MM.1S (cell line): ENCODE measurements at regions not wholly inside any gene's neighbourhood (a gene's known extent, or its start where the extent isn't known, plus 50 kb on each side); places are given as distances from the start of the nearest gene placed in this dataset.

Experiments used
- DNase-seq: peaks from one replicate; pipeline ENCODE4 v3.0.0-alpha.2; 2015
- H2AFZ ChIP-seq: fragments of 300-600 bp; sonication (generic); 2 replicates; pipeline ENCODE4 v1.6.0; 2016; ENCODE audit warnings: antibody characterized with exemption, low read length
- H3F3A ChIP-seq: fragments of 300-600 bp; sonication (generic); 2 replicates; pipeline ENCODE4 v1.6.1; 2016; ENCODE audit warnings: mild to moderate bottlenecking, antibody characterized with exemption, low read length, moderate library complexity, mixed read lengths; ENCODE audit not compliant: insufficient read depth
- H3K27ac ChIP-seq: fragments of 300-600 bp; sonication (generic); 2 replicates; pipeline ENCODE4 v1.5.1; 2016; ENCODE audit warnings: mild to moderate bottlenecking, low read length
- H3K27me3 ChIP-seq: fragments of 300-600 bp; sonication (generic); replicated peaks from 2 replicates; pipeline ENCODE4 v1.6.0; 2016; ENCODE audit warnings: low read length; ENCODE audit not compliant: insufficient read depth
- H3K36me3 ChIP-seq: fragments of 300-600 bp; sonication (generic); replicated peaks from 2 replicates; pipeline ENCODE4 v1.6.1; 2016; ENCODE audit warnings: mild to moderate bottlenecking, low read length, mixed read lengths; ENCODE audit not compliant: insufficient read depth
- H3K4me1 ChIP-seq: fragments of 300-600 bp; sonication (generic); 2 replicates; pipeline ENCODE4 v1.6.1; 2016; ENCODE audit warnings: low read length, mixed read lengths
- H3K4me2 ChIP-seq: fragments of 300-600 bp; sonication (generic); 2 replicates; pipeline ENCODE4 v1.6.0; 2016; ENCODE audit warnings: low read depth, low read length
- H3K4me3 ChIP-seq: fragments of 300-600 bp; sonication (generic); 2 replicates; pipeline ENCODE4 v1.5.1; 2016; ENCODE audit warnings: low read length, mixed read lengths
- H3K79me2 ChIP-seq: fragments of 300-600 bp; sonication (generic); 2 replicates; pipeline ENCODE4 v1.6.1; 2016; ENCODE audit warnings: mixed run types, low read length, mixed read lengths
- H3K9ac ChIP-seq: fragments of 300-600 bp; sonication (generic); 2 replicates; pipeline ENCODE4 v1.6.1; 2016; ENCODE audit warnings: low read length, mixed read lengths
- H3K9me2 ChIP-seq: fragments of 300-600 bp; sonication (generic); replicated peaks from 2 replicates; pipeline ENCODE4 v1.6.1; 2016; ENCODE audit warnings: mild to moderate bottlenecking, low read length, mixed read lengths; ENCODE audit not compliant: insufficient read depth
- H3K9me3 ChIP-seq: fragments of 300-600 bp; sonication (generic); replicated peaks from 2 replicates; pipeline ENCODE4 v1.6.1; 2016; ENCODE audit warnings: mild to moderate bottlenecking, low read length, mixed read lengths; ENCODE audit not compliant: insufficient read depth
- H4K20me1 ChIP-seq: fragments of 300-600 bp; sonication (generic); 2 replicates; pipeline ENCODE4 v1.6.1; 2016; ENCODE audit warnings: mild to moderate bottlenecking, low read length, moderate library complexity, mixed read lengths; ENCODE audit not compliant: insufficient read depth
- EZH2 ChIP-seq: fragments of 300-600 bp; sonication (generic); optimal IDR thresholded peaks from 2 replicates; pipeline ENCODE3; 2017; ENCODE audit warnings: low read depth, mild to moderate bottlenecking, antibody characterized with exemption, low read length, mixed read lengths
- EZH2phosphoT487 ChIP-seq: fragments of 300-600 bp; sonication (generic); IDR thresholded peaks from 2 replicates; pipeline ENCODE4 v1.6.1; 2018; ENCODE audit warnings: antibody characterized with exemption, low read length
- TF ChIP-seq, protein P1 (sequence below): fragments of 300-600 bp; sonication (generic); IDR thresholded peaks from 2 replicates; pipeline ENCODE4 v1.5.1; 2016; ENCODE audit warnings: antibody characterized with exemption, low read length, mixed read lengths

DNA sequence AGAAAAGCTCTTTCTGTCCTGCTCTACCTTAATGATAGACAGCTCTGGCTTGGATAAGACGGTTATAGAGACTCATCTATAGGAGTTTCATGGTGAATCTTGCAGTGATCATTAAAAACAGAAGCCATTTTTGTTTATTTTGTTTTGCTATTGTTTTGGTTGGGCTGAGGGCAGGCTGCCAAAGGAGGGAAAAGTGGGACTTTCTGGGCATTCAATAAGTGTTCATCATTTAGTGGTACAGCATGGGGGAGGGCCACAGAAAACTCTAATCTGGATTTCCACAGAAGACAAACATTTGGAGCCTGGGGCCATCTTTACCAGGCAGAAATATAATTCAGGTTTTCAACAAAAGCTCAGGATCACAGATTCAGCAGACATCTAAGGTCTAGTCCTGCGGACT, 62.4 kb upstream of the EFEMP1 start:
- no peaks in the 10 kb centered on the region for H4K20me1 ChIP-seq
- H3F3A ChIP-seq: no peaks in the 10 kb centered on the region
- H3K4me1 ChIP-seq: peaks cover 12% of the 10 kb centered on the region
- no peak overlapping the region for H3K9ac ChIP-seq
- DNase-seq: no peak
- H2AFZ ChIP-seq: no peak overlapping the region
- no peak overlapping the region for H3K4me2 ChIP-seq
- H3K27ac ChIP-seq: no peak overlapping the region
- no peaks in the 10 kb centered on the region for H3K27me3 ChIP-seq
- no peaks in the 10 kb centered on the region for H3K36me3 ChIP-seq
- H3K4me3 ChIP-seq: no peak overlapping the region
- no peak for TF ChIP-seq EZH2
- TF ChIP-seq EZH2phosphoT487: no peak
- TF ChIP-seq, protein P1, sequence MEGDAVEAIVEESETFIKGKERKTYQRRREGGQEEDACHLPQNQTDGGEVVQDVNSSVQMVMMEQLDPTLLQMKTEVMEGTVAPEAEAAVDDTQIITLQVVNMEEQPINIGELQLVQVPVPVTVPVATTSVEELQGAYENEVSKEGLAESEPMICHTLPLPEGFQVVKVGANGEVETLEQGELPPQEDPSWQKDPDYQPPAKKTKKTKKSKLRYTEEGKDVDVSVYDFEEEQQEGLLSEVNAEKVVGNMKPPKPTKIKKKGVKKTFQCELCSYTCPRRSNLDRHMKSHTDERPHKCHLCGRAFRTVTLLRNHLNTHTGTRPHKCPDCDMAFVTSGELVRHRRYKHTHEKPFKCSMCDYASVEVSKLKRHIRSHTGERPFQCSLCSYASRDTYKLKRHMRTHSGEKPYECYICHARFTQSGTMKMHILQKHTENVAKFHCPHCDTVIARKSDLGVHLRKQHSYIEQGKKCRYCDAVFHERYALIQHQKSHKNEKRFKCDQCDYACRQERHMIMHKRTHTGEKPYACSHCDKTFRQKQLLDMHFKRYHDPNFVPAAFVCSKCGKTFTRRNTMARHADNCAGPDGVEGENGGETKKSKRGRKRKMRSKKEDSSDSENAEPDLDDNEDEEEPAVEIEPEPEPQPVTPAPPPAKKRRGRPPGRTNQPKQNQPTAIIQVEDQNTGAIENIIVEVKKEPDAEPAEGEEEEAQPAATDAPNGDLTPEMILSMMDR: no peak
- no peaks in the 10 kb centered on the region for H3K9me2 ChIP-seq
- H3K79me2 ChIP-seq: no peaks in the 10 kb centered on the region
- no peaks in the 10 kb centered on the region for H3K9me3 ChIP-seq

DNA sequence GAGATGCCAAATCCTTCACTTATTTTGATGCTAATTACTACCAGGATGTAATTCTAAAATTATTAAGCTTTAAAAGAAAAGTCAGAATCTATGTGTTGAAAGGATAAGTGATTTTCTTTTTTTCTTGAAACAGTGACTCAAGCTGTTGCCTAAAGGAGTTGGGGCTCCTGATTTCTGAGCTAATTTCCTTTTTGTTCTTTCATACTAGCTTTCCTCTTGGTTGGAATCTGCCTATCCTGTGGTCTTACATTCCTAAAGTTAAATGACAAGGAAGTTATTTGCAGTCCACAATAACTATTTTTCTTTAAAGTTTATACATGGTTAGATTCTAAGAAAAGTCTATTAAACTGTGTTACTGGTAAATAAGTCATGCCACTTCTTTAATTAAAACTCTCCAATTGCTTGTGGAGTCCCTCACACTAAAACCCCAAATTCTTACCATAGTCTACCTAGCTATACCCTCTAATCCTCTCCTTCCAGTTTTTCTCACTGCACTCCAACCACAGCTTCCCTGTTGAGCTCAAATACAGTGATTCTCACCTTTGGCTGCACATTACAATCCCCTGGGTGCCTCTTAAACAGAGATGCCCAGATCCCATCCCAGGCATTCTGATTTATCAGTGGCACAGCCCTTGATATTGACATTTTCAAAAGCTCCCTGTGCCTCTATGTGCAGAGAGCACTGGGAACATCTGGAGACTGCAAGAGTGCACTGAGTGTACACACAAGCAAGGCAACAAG, 63.3 kb upstream of the EFEMP1 start:
- no peak overlapping the region for H3K9ac ChIP-seq
- no peak overlapping the region for H3K4me2 ChIP-seq
- H3F3A ChIP-seq: no peaks in the 10 kb centered on the region
- no peak overlapping the region for H3K4me3 ChIP-seq
- H4K20me1 ChIP-seq: no peaks in the 10 kb centered on the region
- no peak overlapping the region for H3K27ac ChIP-seq
- no peaks in the 10 kb centered on the region for H3K9me3 ChIP-seq
- no peak for DNase-seq
- H3K79me2 ChIP-seq: no peaks in the 10 kb centered on the region
- H3K27me3 ChIP-seq: no peaks in the 10 kb centered on the region
- no peak overlapping the region for H2AFZ ChIP-seq
- H3K36me3 ChIP-seq: no peaks in the 10 kb centered on the region
- no peaks in the 10 kb centered on the region for H3K9me2 ChIP-seq
- peaks cover 12% of the 10 kb centered on the region for H3K4me1 ChIP-seq
- TF ChIP-seq, protein P1: no peak
- no peak for TF ChIP-seq EZH2
- no peak for TF ChIP-seq EZH2phosphoT487

DNA sequence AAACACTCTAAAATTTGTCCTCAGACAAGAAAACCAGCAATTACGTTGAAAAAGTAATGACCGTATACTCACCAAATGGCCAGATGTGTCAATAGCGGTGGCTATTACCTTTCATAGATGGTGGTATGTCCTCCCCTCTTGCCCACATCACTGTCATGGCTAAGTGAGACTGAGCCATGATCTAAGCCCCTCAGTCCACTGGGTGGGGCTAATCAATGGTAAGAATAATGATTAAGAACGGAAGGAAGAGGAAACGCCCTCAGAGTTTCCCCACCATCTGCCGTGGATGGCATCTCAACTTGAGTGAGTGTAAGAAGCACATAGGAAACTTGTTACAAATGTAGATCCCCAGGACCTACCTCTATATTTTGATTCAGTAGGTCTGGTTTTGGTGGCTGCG, 65.8 kb upstream of the EFEMP1 start:
- H3K4me1 ChIP-seq: peaks cover 12% of the 10 kb centered on the region
- H3K9me2 ChIP-seq: no peaks in the 10 kb centered on the region
- H3K4me2 ChIP-seq: no peak overlapping the region
- no peaks in the 10 kb centered on the region for H3K27me3 ChIP-seq
- H3K79me2 ChIP-seq: no peaks in the 10 kb centered on the region
- H3K36me3 ChIP-seq: no peaks in the 10 kb centered on the region
- H3F3A ChIP-seq: no peaks in the 10 kb centered on the region
- no peak overlapping the region for H3K4me3 ChIP-seq
- H3K9me3 ChIP-seq: no peaks in the 10 kb centered on the region
- no peak overlapping the region for H3K27ac ChIP-seq
- H2AFZ ChIP-seq: no peak overlapping the region
- no peaks in the 10 kb centered on the region for H4K20me1 ChIP-seq
- no peak for DNase-seq
- no peak overlapping the region for H3K9ac ChIP-seq
- TF ChIP-seq, protein P1: no peak
- TF ChIP-seq EZH2 (no peak), EZH2phosphoT487 (no peak)
